HEK293T (cell line): ENCODE measurements at regions not wholly inside any gene's neighbourhood (a gene's known extent, or its start where the extent isn't known, plus 50 kb on each side); places are given as distances from the start of the nearest gene placed in this dataset.

Experiments
- BHLHE40 ChIP-seq: fragments of 450-650 bp; IDR thresholded peaks from 2 replicates; pipeline ENCODE4 v1.6.1; 2016; ENCODE audit warnings: mild to moderate bottlenecking, moderate library complexity, borderline replicate concordance
- ELF4 ChIP-seq: fragments of 450-650 bp; IDR thresholded peaks from 2 replicates; pipeline ENCODE4 v1.6.1; 2017; ENCODE audit warnings: antibody characterized with exemption
- FOXA1 ChIP-seq: fragments of 450-650 bp; IDR thresholded peaks from 2 replicates; pipeline ENCODE4 v1.6.1; 2016; ENCODE audit warnings: mild to moderate bottlenecking
- L3MBTL2 ChIP-seq: fragments of 450-650 bp; conservative IDR thresholded peaks from 2 replicates; pipeline ENCODE4 v1.6.1; 2016; ENCODE audit warnings: mild to moderate bottlenecking
- NFRKB ChIP-seq: fragments of 450-650 bp; IDR thresholded peaks from 2 replicates; pipeline ENCODE4 v1.6.1; 2016; ENCODE audit warnings: mild to moderate bottlenecking, moderate library complexity
- PKNOX1 ChIP-seq: fragments of 450-650 bp; IDR thresholded peaks from 2 replicates; pipeline ENCODE4 v1.6.1; 2016
- SP1 ChIP-seq: fragments of 450-650 bp; IDR thresholded peaks from 2 replicates; pipeline ENCODE4 v1.6.1; 2017
- SUZ12 ChIP-seq: fragments of 450-650 bp; IDR thresholded peaks from 2 replicates; pipeline ENCODE4 v1.6.1; 2016; ENCODE audit warnings: mild to moderate bottlenecking
- TARDBP ChIP-seq: fragments of 450-650 bp; IDR thresholded peaks from 2 replicates; pipeline ENCODE4 v1.6.1; 2016
- ZNF384 ChIP-seq: fragments of 450-650 bp; IDR thresholded peaks from 2 replicates; pipeline ENCODE4 v1.6.1; 2016

- TF ChIP-seq BHLHE40: no peak
- TF ChIP-seq L3MBTL2: no peak
- TF ChIP-seq SUZ12: no peak
- no peak for TF ChIP-seq ELF4
- no peak for TF ChIP-seq PKNOX1
- TF ChIP-seq NFRKB: no peak
- no peak for TF ChIP-seq TARDBP
- TF ChIP-seq SP1: no peak
- no peak for TF ChIP-seq FOXA1
- no peak for TF ChIP-seq ZNF384
These were observed 193.9 kb downstream of the SMAD2 start for GRCh38 chr18:47736376-47737140.
